GDM1 (cell line): ENCODE measurements at regions not wholly inside any gene's neighbourhood (a gene's known extent, or its start where the extent isn't known, plus 50 kb on each side); places are given as distances from the start of the nearest gene placed in this dataset.
"Not testable (repeated sequence)": the region's sequence is repeated elsewhere in the genome, so short reads cannot be mapped to it uniquely, and the experiment has no call there.

Source experiments
- DNase-seq: peaks from one replicate; lab custom pipeline; 2025; lab: John Stamatoyannopoulos, UW

DNA sequence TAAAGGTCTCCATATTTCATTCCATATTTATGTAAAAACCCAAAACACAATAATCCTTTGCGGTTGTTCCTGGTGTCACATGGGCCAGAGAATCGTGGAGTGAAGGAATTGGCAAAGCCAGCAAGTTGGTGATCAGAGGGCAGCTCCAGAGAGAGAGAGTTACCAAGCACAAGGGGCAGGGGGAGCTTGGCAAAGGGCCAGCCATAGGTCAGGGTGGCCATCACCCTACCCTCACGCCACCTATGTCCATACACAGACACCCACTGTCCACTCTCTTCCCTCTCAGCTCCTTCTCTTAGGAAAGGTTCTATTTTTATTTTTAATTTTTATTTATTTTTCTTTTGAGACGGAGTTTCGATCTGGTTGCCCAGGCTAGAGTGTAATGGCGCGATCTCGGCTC, 163.2 kb upstream of the JARID2 start:
- DNase-seq, result no peak

DNA sequence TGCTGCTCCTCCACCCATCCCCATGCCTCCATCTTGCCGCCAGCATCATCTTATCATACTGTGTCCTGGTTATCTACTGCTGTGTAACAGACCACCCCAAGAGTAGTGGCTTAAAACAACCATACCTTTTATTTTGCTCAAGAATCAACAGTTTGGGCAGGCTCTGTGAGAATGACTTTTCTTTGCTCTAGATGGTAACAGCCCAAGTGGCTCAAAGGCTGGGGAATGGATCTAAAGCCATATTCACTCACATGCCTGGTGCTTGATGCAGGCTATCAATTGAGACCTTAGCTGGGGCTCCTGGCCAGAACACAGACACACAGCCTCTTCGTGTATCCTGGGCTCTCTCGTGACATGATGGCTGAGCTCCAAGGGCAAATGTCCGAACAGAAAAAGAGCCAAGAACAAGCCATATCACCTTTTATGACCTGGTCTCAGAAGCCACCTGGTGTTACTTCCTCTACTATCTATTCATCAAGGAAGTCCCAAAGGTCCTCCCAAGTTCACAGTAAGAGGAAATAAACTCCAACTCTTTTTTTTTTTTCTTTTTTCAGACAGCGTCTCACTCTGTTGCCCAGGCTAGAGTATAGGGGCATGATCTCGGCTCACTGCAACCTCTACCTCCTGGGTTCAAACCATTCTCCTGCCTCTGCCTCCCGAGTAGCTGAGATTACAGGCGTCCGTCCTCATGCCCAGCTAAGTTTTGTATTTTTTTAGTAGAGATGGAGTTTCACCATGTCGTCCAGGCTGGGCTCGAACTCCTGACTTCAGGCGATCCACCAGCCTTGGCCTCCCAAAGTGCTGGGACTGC, 159.3 kb upstream of the JARID2 start:
- DNase-seq, result no peak

DNA sequence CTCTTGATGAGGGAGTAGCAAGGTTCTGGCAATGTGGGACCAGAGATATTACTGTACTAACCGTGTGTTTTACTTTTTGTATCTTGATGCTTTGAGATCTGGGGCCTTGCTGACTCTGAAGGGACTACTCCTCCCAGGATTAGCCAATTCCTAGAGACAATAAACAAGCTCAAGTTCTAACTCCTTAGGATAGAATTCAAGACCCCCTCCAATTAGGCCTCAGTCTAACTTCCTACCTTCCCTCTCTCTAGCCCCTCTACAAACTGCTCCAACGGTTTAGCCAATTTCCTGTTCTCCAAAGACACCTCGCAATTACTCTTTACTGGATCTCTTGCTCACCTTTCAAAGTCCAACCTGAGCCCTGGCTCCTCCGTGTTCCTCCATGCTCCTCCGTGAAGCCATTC, 158.7 kb upstream of the JARID2 start:
- no peak for DNase-seq

DNA sequence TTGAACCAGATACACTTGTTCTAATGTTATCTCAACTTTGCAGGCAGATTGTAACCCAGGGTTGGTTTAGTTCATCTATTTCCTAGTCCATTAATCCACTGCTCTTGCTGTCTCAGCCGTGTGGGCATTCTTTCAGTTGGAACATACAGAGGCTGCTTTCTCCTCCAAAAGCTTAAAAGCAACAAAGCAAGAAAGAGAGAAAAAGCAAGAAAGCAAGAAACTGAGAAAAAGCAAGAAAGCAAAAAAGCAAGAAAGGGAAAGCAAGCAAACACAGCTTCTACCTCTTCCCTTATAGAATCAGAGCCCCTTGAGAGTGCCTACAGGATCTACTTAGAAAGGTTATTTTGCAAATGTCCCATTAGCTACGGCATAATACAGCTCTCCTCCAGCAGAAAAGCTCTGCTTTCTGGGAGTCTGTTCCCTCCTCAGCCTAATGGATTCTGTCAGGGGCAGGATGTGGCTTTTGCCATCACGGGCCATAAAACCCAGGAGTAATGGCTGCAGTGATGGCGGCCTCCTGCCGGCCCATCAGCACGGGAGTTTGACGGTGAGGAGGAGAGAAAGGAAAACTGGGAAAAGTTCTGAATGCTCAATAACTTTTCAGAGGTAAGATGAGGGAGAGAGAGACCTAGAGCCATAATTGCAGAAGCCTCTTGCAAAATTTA, 156.8 kb upstream of the JARID2 start:
- no peak for DNase-seq

DNA sequence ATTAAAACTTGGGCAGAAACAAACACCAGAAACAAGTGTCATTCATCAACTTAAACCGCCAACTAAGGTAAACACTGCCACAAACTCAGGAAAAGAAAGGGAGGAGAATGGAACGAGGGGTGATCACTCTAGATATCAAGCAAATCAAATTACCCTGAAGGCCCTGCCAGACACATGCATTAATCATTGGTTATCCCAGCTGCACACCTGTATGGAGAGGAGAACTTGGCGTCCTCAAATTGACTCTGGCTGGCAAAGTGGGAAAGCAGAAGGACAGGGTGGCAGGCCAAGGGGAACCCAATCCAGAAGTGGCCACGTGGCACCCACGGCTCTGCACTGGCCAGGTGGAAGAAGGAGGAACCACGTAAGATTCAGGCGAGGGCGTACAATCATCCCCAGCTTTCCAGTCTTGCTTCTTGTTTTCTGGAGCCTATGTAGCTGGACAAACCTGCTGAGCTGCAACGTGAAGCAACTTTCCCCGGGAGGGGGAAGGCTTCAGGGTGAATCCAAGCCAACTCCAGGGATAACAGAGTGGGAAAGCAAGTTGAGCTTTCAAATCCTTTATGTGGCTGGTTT, 156.2 kb upstream of the JARID2 start:
- no peak for DNase-seq

DNA sequence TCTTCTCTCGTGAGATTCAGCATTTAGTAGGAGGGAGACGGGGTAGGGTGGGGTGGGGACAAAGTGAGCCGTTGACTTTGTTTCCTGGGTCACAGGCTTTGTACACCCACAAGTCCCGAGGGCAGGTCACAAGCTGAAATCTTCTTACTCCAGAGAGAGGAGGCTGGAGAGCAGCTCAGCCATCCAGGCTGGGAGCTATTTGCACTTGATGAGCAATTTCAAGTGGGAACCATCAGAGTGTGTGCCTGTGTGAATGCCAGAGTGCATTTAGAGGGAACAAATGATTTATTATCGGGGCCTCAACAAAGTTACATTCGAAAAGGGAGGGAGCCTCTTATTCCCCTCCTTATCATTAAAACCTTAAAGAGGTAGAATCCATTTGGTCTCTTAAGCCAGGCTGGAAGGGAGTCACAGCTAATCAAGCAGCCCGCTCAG, 155.7 kb upstream of the JARID2 start:
- DNase-seq, result no peak

DNA sequence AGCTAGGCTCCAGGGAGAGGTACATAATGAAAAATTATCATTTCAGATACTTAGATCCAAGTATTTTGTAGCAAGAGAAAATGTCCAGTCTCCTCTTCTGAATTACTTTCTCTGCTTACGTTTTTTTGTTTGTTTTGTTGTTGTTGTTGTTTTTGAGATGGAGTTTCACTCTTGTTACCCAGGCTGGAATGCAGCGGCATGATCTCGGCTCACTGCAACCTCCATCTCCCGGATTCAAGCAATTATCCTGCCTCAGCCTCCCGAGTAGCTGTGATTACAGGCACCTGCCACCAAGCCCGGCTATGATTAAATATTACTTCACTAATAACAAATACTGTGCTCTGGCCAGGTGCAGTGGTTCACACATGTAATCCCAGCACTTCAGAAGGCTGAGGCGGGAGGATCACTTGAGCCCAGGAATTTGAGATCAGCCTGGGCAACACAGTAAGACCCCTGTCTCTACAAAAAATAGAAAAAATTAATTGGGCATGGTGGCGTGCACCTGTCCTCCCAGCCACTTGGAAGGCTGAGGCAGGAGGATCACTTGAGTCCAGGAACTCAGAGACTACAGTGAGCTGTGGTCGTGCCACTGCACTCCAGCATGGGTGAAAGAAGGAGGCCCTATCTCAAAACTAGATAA, 155.0 kb upstream of the JARID2 start:
- no peak for DNase-seq

DNA sequence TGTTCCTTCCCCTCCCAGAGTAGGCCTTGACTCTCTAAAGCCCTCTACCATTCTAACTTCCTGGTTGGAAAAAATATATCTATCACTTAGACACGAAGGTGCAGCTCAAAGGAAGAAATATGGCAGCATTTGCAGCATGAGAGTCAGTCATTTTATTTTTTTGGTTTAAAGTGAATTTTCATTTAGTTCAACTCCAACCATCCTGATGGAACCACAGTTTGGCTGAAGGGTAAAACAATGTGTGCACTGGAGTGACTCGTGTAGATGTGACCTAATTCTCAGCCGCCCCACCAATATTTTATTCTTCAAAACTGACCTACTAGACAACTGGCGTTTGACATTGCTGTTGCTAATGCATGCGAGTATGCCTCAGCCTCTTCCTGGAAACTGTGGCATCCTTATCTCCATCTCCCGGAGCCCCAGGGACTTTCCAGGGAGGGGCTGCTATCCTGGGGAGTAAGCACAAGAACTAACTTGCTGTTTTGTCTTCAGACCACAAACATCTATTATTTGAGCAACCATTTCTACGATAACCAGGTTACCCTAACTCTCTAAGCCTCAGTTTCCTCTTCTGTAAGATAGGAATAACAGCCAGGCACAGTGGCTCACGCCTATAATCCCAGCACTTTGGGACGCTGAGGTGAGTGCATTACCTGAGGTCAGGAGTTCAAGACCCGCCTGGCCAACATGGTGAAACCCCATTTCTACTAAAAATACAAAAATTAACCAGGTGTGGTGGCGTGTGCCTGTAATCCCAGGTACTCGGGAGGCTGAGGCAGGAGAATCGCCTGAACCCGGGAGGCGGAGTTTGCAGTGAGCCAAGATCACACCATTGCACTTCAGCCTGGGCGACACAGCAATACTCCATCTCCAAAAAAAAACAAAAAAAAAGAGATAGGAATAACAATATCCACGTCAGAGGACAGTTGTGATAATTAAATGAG, 148.7 kb upstream of the JARID2 start:
- DNase-seq, result no peak

DNA sequence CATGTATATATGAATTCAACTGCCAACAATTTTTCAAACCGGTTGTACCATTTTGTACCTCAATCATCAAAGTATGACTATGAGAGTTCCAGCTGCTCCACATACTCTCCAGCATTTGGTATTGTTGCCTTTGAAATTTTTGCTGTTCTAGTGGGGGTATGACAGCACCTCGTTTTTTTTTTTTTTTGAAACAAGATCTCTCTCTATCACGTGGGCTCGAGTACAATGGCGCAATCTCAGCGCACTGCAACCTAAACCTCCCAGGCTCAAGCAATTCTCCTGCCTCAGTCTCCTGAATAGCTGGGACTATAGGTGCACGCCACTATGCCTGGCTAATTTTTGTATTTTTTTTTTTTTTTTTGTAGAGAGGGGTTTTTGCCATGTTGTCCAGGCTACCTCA, 144.7 kb upstream of the JARID2 start:
- DNase-seq, result no peak

DNA sequence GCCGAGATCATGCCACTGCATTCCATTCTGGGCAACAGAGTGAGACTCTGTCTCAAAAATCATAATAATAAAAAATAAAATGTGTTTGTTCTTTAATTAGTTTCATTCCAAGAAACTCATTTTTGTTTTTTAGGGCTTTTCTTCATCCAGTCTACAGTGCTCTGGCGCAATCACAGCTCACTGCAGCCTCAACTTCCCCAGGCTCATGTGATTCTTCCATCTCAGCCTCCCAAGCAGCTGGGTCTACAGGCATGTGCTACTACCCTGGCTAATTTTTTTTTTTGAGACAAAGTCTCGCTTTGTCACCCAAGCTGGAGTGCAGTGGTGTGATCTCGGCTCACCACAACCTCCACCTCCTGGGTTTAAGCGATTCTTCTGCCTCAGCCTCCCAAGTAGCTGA, 143.6 kb upstream of the JARID2 start:
- no peak for DNase-seq

DNA sequence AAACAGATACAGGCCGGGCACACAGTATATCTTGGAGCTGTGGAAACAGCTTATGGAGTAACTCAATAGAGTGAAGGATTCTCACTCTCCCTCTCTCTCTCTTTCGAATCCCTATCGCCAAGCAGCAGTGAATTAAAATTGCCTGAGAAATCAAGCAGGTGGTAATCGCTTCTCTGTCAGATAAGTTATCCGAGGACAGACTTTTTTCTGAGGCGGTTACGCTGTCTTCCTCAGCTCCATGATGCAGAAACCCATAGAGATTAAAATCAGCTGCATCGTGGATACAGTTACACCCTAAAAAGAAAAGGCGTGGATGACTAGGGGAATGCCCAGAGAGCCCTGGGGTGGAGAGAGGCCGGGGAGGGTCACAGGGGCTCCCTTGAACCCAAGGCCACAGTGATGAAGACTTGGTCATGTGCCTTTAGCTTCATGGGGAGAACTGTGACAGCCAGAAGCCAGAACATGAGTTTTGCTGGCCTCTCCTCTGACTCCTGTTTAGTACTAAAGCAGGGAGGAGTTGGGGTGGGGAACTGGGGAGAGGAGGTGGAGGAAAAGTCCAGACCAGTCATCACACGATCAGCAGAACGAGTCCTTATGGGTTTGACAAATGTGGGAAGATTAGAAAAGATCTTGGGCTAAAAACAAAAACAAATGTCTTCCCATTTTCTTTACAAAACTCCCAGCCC, 138.8 kb upstream of the JARID2 start:
- DNase-seq, result no peak

DNA sequence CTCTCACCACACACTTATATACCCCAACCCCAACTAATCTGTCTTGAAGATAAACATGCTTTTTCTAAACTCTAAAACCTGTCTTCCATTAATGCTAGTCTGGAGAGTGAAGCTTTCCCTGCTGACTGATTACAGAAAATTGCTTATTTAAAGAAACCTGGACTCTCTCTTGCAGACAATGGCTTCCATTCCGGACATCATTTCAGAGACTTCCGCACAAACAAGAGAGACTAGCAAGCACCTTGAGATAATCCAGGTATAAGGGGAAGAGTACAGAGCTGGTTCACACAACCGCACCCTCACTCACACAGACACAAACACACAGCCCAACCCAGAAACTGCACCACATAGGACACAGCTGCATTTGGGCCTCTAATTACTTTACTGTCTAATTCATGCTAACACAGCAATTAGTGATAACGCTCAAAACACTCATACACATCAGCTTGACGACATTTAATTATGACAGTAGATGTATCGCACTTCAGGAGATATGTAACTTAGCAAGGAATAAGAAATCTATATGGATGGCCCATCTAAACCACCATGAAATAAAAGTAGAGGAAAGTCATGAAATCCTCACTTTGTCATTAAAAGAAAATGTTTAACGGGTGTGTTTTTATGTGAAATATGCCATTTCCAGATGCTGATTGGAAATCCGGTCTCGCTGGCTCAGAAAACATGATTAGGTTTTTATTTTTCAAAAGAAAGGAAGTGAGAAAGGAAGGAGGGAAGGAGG, 138.1 kb upstream of the JARID2 start:
- DNase-seq, result no peak

DNA sequence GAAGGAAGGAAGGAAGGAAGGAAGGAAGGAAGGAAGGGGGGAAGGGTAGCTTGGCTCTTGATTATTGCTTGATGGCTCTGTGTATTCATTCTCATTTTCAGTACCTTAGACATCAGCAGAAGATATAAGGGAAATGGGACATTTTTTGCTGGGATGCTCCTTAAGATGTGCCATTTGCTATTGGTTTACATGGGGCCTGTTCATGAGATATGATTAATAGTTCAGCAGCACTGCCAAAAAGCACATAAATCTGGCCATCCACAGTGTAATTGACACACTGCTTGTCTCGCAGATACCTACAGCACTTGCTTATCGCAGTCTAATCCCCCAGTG, 137.5 kb upstream of the JARID2 start:
- DNase-seq, result no peak

DNA sequence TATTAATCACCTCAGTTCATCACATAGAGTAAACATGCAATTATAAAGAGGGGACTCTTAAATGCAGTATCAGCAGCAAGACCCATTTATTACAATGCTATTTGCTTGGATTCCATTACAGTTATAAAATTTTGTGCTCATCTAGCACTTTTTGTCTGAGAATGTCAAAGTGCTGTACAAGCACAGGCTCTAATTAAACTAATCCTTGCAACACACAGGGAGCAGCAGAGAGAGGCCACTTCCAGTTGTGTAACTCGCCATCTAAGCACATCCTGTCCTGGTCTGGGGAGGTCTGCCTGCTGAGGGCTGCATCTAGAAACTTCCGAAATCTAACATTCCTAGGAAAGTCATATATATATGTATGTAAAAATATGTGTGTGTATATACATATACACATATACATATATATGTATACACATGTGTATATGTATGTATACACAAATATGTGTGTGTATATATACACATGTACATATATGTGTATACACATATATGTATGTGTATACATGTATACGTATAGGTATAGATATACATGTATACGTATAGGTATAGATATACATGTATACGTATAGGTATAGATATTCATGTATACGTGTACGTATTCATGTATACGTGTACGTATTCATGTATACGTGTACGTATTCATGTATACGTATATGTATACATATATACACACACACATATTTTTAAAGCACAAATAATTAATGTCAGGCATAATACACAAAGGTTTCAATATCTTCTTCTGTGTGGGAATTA, 136.4 kb upstream of the JARID2 start:
- no peak for DNase-seq

DNA sequence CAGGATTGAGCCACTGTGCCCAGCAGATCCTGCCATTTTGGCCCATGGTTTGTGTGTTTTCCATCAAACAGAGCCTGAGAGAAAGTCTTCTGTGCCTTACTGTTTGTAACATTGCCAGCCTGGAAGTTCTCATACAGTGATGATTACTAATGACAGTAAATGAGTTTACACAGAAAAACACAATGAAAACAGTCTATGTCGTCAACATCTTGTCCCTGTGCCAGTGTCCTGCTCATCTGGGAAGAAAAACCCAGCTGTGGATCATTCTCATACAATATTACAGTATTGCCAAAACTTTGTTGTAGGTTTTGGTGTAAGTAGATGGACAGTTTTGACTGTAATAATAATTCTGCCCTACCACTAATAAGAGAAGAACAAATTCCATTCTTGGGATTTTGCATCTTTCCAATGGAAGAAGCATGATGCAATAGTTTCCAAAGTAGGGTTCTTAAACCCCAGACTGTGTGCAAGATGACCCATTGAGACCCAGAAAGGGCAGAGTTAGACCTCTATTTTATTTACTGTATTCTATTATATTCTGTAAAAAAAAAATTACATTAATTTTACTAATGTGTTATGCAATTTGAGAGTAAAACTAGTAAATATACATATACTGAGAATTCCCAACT, 135.0 kb upstream of the JARID2 start:
- DNase-seq, result no peak

DNA sequence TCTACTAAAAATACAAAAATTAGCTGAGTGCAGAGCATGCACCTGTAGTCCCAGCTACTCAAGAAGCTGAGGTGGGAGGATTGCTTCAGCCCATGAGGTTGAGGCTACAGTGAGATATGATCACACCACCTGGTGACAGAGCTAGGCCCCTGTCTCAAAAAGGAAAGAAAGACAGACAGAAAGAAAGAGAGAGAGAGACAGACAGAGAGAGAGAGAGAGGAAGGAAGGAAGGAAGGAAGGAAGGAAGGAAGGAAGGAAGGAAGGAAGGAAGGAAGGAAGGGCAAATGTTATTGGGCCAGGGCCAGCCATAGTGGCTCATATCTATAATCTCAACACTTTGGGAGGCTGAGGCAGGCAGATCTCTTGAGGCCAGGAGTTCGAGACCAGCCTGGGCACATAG, 134.3 kb upstream of the JARID2 start:
- not testable (repeated sequence) for DNase-seq

DNA sequence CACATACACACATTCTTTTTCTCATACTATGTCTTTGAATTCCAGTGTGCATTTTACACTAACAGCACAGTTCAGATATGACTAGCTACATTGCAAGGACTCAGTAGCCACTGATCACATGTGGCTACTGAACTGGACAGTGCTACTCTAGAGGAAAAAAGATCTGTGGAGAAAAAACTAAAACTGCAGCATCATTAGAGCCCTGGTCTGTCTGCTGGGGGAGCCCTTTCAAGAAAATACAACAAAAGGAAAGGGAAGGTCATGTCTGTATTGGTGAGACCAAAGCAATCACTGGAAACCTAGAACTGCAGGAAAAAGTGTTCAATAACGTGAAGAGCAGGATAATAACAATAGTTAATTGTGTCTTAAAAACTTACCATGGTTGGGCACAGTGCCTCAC, 132.3 kb upstream of the JARID2 start:
- DNase-seq, result no peak

DNA sequence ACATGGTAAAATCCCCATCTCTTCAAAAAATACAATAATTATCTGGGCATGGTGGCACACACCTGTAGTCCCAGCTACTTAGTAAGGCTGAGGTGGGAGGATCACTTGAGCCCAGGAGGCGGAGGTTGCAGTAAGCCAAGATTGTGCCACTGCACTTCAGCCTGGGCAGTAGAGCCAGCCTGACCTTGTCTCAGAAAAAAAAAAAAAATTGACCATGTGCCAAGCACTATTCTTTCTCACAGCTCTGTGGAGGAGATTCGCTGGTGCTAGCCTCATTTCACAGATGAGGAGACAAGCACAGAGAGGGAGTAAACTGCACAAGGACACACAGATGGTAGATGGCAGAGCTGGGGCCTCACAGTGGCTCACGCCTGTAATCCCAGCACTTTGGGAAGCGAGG, 131.8 kb upstream of the JARID2 start:
- no peak for DNase-seq

DNA sequence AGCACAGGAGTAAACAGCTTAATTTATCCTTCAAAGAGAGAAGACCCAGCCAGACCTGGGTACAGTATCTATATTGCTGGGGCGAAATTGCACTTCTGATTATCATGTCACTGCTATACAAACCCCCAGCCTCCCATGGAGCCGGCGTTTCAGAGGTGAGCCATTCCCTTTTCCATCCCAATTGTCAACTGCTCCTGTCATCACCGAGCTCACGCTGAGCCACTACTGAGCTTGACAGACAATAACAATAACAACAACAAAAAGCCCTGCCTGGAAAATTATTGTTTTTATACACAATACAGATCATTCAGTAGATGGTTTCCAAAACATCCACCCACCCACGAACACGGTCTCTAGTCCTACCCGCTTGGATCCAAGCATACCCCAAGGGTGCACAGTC, 129.0 kb upstream of the JARID2 start:
- DNase-seq, result no peak
